HG02759 (cell line): ENCODE measurements at regions not wholly inside any gene's neighbourhood (a gene's known extent, or its start where the extent isn't known, plus 50 kb on each side); places are given as distances from the start of the nearest gene placed in this dataset.

Source experiments
- ATAC-seq: cut with Tn5 transposase; IDR thresholded peaks from one replicate; pipeline ENCODE4 v1.9.1; 2021; ENCODE audit warnings: mild to moderate bottlenecking, moderate library complexity; ENCODE audit not compliant: unreplicated experiment

DNA sequence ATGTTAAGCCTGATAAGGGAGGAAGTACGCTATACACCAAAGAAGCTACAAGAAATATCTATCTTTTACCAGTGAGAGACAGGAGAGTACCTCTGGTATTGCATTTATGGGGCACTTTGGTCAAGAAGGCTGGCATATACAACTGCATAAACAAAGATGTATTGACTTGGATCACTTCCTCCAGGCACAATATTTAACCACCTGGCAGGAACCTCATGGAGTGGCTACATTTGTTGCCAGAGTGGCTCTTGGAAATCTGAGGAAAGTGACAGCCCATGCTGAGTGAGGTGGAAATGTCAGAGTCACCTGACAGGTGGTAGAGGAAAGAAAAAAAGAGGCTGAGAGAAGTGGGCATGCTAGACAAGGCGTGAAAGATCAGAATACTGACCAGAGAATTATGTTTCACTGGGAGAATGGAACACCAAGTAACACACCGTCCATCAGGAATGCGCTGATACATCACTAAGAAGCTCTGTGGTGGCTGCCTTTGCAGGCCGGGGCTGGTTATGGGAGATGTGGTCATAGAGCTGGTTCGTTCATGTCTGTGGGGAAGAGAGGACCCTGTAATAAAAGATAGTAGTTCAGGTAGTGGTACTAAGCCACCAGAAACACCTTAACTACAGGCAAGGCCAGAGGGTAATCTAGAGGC lies 61.4 kb upstream of the UFL1 start:
- ATAC-seq: no peak

GRCh38 chr6:96465321-96465903 lies 56.2 kb upstream of the UFL1 start:
- no peak for ATAC-seq

DNA sequence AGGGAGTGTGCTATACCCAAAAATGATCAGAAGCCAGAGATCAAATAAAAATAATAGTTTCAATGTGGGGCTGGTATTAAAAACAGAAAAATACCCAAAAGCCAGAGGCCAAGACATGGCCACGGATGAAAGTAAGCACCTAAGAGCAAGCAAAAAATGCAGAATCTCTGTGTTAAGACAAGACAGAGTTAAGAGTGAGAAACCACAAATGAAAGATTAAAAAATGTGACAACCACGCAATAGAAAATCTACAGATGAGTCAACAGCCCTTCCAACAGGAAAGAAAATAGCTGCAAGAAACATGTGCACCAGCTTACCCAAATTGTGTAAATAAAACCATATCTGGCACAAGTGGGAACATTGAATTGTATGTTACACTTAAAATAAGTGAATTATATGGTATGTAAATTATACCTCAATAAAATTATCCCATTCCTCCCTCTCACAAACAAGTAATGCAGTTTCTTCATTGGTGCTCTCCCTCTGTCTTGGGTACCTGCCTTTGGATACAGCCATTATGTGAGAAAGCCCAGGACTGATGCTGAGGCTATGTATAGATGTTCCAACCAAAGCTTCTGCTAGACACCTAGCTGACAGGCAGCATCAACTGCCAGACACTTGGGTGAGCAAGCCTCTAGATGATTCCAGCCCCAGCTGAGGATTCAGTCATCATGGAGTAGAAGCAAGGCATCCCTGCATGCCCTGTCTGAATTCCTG lies 55.3 kb upstream of the UFL1 start:
- ATAC-seq: peak; percentile 51

DNA sequence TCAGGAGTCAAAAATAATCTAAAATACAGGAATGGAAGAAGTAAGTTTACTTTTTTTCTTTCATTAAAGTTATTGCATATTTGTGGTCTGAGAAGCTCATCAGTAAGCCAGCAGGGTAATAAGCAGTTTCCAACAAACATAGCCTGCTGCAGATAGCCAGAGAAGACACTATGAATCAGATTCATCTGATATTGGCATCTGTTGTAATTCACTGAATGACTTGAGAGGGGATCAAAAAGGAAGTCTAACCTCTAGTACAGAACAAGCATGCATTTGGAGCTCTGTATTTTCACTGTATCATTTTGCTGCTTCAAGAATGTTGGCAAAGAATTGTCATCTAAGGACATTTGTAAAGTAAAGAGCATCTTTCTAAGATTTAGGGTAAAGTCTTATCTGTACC lies 53.8 kb upstream of the UFL1 start:
- ATAC-seq: no peak

GRCh38 chr6:96468281-96468680 lies 53.3 kb upstream of the UFL1 start:
- no peak for ATAC-seq

DNA sequence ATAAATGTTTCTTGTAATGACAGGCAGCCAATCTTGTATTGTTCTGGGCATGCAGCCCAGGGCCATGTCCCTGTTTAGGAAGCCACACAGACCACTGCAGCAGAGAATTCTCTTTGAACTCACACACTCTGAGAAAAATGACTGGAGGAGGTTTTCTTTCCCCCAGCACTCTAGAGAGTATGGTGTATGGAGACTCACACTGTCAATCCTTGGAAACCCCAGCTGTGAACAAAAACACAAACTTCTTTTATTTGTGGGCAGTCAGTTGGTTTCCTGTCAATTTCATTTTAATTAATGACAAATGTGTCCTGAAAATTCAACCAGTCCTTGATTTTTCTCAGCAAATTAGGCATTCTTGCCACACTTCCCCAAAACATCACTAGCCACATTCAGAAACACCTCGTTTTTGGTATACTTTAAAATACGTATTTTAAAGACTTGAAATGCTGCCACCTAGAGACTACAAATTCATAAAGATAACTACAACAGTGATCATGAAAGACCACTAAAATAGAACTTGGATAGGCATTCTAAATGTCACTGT lies 52.9 kb upstream of the UFL1 start:
- no peak for ATAC-seq

GRCh38 chr6:96469312-96469711 lies 52.3 kb upstream of the UFL1 start:
- ATAC-seq: no peak

GRCh38 chr6:96470296-96470695 lies 51.3 kb upstream of the UFL1 start:
- ATAC-seq: no peak
